ENCODE measurements at regions not wholly inside any gene's neighbourhood (a gene's known extent, or its start where the extent isn't known, plus 50 kb on each side); places are given as distances from the start of the nearest gene placed in this dataset.

GRCh38 chr3:125662675-125663074 is 67.4 kb upstream of the OSBPL11 start (continued):
- TF ChIP-seq ATF6 (CRISPR knock-in tag; IDR thresholded peaks at IDR 0.05): no peak
- TF ChIP-seq MXD4 (CRISPR knock-in tag; IDR thresholded peaks at IDR 0.05; ENCODE audit: borderline replicate concordance): no peak
- TF ChIP-seq, protein P1, sequence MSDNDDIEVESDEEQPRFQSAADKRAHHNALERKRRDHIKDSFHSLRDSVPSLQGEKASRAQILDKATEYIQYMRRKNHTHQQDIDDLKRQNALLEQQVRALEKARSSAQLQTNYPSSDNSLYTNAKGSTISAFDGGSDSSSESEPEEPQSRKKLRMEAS (CRISPR knock-in tag; IDR thresholded peaks at IDR 0.05): no peak
- no peak for TF ChIP-seq ZNF396 (CRISPR knock-in tag; IDR thresholded peaks at IDR 0.05; ENCODE audit: borderline replicate concordance)
- TF ChIP-seq, protein P2, sequence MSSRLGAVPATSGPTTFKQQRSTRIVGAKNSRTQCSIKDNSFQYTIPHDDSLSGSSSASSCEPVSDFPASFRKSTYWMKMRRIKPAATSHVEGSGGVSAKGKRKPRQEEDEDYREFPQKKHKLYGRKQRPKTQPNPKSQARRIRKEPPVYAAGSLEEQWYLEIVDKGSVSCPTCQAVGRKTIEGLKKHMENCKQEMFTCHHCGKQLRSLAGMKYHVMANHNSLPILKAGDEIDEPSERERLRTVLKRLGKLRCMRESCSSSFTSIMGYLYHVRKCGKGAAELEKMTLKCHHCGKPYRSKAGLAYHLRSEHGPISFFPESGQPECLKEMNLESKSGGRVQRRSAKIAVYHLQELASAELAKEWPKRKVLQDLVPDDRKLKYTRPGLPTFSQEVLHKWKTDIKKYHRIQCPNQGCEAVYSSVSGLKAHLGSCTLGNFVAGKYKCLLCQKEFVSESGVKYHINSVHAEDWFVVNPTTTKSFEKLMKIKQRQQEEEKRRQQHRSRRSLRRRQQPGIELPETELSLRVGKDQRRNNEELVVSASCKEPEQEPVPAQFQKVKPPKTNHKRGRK (CRISPR knock-in tag; IDR thresholded peaks at IDR 0.05; ENCODE audit: borderline replicate concordance): no peak

DNA sequence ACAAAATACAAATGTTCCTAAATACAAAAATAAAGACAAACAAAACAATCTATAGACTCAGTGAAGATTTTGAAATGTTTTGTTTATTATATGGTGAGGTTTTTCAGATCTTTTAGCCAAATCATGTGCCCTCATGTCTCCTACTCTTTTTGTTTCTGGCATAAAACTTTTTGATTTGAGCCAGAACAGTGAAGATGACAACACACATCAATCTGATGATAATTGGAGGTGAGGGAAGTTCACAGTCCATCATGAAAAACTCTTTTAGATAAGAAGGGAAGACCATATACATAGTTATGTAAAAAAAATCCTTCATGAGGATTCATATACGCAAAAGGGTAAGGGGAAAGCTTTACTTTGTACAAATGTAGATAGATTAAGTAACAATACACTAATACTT is 75.1 kb upstream of the OSBPL11 start:
- H3K9me3 Mint-ChIP-seq: peaks cover 8% of the 10 kb centered on the region
- ATAC-seq: no peak

More for the DNA sequence above, 75.1 kb upstream of the OSBPL11 start:
- H3K4me1 Mint-ChIP-seq: 0 out of 2 replicates have a peak, but pooled peaks cover 2% of the 10 kb centered on the region
- no peak for TF ChIP-seq SMAD3 (CRISPR knock-in tag; IDR thresholded peaks at IDR 0.05; ENCODE audit: borderline replicate concordance)
- TF ChIP-seq SMAD4 (CRISPR knock-in tag; IDR thresholded peaks at IDR 0.05): no peak
- no peak for TF ChIP-seq ATF1 (CRISPR knock-in tag; IDR thresholded peaks at IDR 0.05)
- no peak for TF ChIP-seq PRDM15 (CRISPR knock-in tag; IDR thresholded peaks at IDR 0.05)
- TF ChIP-seq, protein P3, sequence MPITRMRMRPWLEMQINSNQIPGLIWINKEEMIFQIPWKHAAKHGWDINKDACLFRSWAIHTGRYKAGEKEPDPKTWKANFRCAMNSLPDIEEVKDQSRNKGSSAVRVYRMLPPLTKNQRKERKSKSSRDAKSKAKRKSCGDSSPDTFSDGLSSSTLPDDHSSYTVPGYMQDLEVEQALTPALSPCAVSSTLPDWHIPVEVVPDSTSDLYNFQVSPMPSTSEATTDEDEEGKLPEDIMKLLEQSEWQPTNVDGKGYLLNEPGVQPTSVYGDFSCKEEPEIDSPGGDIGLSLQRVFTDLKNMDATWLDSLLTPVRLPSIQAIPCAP (CRISPR knock-in tag; IDR thresholded peaks at IDR 0.05): no peak
- no peak for TF ChIP-seq ZSCAN18 (CRISPR knock-in tag; IDR thresholded peaks at IDR 0.05)
- TF ChIP-seq TP53 (CRISPR knock-in tag; IDR thresholded peaks at IDR 0.05): no peak
- TF ChIP-seq, protein P1 (CRISPR knock-in tag; IDR thresholded peaks at IDR 0.05): no peak
- TF ChIP-seq, protein P4, sequence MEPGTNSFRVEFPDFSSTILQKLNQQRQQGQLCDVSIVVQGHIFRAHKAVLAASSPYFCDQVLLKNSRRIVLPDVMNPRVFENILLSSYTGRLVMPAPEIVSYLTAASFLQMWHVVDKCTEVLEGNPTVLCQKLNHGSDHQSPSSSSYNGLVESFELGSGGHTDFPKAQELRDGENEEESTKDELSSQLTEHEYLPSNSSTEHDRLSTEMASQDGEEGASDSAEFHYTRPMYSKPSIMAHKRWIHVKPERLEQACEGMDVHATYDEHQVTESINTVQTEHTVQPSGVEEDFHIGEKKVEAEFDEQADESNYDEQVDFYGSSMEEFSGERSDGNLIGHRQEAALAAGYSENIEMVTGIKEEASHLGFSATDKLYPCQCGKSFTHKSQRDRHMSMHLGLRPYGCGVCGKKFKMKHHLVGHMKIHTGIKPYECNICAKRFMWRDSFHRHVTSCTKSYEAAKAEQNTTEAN (CRISPR knock-in tag; IDR thresholded peaks at IDR 0.05): no peak
- no peak for TF ChIP-seq MYBL2 (CRISPR knock-in tag; IDR thresholded peaks at IDR 0.05)
- no peak for TF ChIP-seq TEAD1 (CRISPR knock-in tag; IDR thresholded peaks at IDR 0.05)
- no peak for TF ChIP-seq IRF2 (CRISPR knock-in tag; IDR thresholded peaks at IDR 0.05; ENCODE audit: borderline replicate concordance, low read depth)
- no peak for TF ChIP-seq JUN (CRISPR knock-in tag; IDR thresholded peaks at IDR 0.05)
- no peaks in the 10 kb centered on the region for H3K27me3 Mint-ChIP-seq (ENCODE audit: low read depth)
- H3K27ac Mint-ChIP-seq: no peak overlapping the region
- DNase-seq (ENCODE audit: low spot score): no peak
- H3K4me3 Mint-ChIP-seq: no peak overlapping the region
- ChIA-PET POLR2A (no interaction called here), CTCF (no interaction called here)
- no peaks in the 10 kb centered on the region for H3K36me3 Mint-ChIP-seq
